ENCODE measurements at regions not wholly inside any gene's neighbourhood (a gene's known extent, or its start where the extent isn't known, plus 50 kb on each side); places are given as distances from the start of the nearest gene placed in this dataset.

GRCh38 chr15:95457520-95457919 lies 873.0 kb upstream of the NR2F2 start:
- TF ChIP-seq CREB1 (CRISPR knock-in tag; IDR thresholded peaks at IDR 0.05; ENCODE audit: low read depth): no peak
- TF ChIP-seq CTCF (conservative IDR thresholded peaks at IDR 0.05; ENCODE audit: low read depth in 2 of 2): no peak
- no peak for TF ChIP-seq JUNB (IDR thresholded peaks at IDR 0.05; ENCODE audit: unreplicated experiment)
- no peak for TF ChIP-seq EZH2 (IDR thresholded peaks at IDR 0.05; ENCODE audit: low read depth, unreplicated experiment)
- no peak for TF ChIP-seq ZNF462 (CRISPR knock-in tag; IDR thresholded peaks at IDR 0.05)
- no peak for TF ChIP-seq POLR2AphosphoS5 (IDR thresholded peaks at IDR 0.05; ENCODE audit: low read depth)
- TF ChIP-seq, protein P1, sequence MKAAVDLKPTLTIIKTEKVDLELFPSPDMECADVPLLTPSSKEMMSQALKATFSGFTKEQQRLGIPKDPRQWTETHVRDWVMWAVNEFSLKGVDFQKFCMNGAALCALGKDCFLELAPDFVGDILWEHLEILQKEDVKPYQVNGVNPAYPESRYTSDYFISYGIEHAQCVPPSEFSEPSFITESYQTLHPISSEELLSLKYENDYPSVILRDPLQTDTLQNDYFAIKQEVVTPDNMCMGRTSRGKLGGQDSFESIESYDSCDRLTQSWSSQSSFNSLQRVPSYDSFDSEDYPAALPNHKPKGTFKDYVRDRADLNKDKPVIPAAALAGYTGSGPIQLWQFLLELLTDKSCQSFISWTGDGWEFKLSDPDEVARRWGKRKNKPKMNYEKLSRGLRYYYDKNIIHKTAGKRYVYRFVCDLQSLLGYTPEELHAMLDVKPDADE (IDR thresholded peaks at IDR 0.05): no peak
- TF ChIP-seq, protein P2, sequence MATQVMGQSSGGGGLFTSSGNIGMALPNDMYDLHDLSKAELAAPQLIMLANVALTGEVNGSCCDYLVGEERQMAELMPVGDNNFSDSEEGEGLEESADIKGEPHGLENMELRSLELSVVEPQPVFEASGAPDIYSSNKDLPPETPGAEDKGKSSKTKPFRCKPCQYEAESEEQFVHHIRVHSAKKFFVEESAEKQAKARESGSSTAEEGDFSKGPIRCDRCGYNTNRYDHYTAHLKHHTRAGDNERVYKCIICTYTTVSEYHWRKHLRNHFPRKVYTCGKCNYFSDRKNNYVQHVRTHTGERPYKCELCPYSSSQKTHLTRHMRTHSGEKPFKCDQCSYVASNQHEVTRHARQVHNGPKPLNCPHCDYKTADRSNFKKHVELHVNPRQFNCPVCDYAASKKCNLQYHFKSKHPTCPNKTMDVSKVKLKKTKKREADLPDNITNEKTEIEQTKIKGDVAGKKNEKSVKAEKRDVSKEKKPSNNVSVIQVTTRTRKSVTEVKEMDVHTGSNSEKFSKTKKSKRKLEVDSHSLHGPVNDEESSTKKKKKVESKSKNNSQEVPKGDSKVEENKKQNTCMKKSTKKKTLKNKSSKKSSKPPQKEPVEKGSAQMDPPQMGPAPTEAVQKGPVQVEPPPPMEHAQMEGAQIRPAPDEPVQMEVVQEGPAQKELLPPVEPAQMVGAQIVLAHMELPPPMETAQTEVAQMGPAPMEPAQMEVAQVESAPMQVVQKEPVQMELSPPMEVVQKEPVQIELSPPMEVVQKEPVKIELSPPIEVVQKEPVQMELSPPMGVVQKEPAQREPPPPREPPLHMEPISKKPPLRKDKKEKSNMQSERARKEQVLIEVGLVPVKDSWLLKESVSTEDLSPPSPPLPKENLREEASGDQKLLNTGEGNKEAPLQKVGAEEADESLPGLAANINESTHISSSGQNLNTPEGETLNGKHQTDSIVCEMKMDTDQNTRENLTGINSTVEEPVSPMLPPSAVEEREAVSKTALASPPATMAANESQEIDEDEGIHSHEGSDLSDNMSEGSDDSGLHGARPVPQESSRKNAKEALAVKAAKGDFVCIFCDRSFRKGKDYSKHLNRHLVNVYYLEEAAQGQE (IDR thresholded peaks at IDR 0.05; ENCODE audit: unreplicated experiment): no peak
- TF ChIP-seq STAT1 (IDR thresholded peaks at IDR 0.05; ENCODE audit: unreplicated experiment): no peak
- no peak for TF ChIP-seq ZNF114 (CRISPR knock-in tag; IDR thresholded peaks at IDR 0.05)
- TF ChIP-seq EZH2phosphoT487 (IDR thresholded peaks at IDR 0.05; ENCODE audit: unreplicated experiment): no peak
- no peak for TF ChIP-seq NANOG (IDR thresholded peaks at IDR 0.05; ENCODE audit: borderline replicate concordance)
- no peak for TF ChIP-seq ZNF331 (CRISPR knock-in tag; IDR thresholded peaks at IDR 0.05; ENCODE audit: low read depth)
- DNase-seq (ENCODE audit: low spot score) (no peak), ATAC-seq (no peak)
- H3K79me2 ChIP-seq (replicated peaks; ENCODE audit: insufficient read depth): no peaks in the 10 kb centered on the region
- H3K27ac ChIP-seq (ENCODE audit: low read depth): no peak overlapping the region
- Mint-ChIP-seq H3K4me1 (peaks cover 18% of the 10 kb centered on the region), H3K36me3 (ENCODE audit: low read depth) (no peaks in the 10 kb centered on the region), H3K27ac (no peak overlapping the region), H3K4me3 (no peak overlapping the region), H3K27me3 (ENCODE audit: insufficient read depth, low read depth, poor library complexity) (no peaks in the 10 kb centered on the region), H3K9me3 (no peaks in the 10 kb centered on the region)
- H3K4me2 ChIP-seq: no peak overlapping the region
- H4K20me1 ChIP-seq (replicated peaks; ENCODE audit: insufficient read depth): no peaks in the 10 kb centered on the region
- no peaks in the 10 kb centered on the region for H3K36me3 ChIP-seq (ENCODE audit: insufficient read depth)
- H3K27me3 ChIP-seq (ENCODE audit: insufficient read depth): no peaks in the 10 kb centered on the region
- H3K9me2 ChIP-seq (ENCODE audit: insufficient read depth): no peaks in the 10 kb centered on the region
- no peak overlapping the region for H2AFZ ChIP-seq
- no peaks in the 10 kb centered on the region for H3F3A ChIP-seq (replicated peaks; ENCODE audit: low read depth)
- H3K4me1 ChIP-seq (ENCODE audit: insufficient read depth): peaks cover 12% of the 10 kb centered on the region
- no peak overlapping the region for H3K4me3 ChIP-seq
